ENCODE measurements at regions not wholly inside any gene's neighbourhood (a gene's known extent, or its start where the extent isn't known, plus 50 kb on each side); places are given as distances from the start of the nearest gene placed in this dataset.
A peak's percentile ranks its signal among the peaks of the same experiment; 100 is the strongest.

- DNase-seq: peak; percentile 71
Observed at GRCh38 chr11:69918938-69919650, 99.9 kb upstream of the FGF3 start.

GRCh38 chr11:69919659-69920344 lies 100.6 kb upstream of the FGF3 start:
- no peak for DNase-seq

- no peak for DNase-seq
Observed at GRCh38 chr11:69920345-69921127, 101.3 kb upstream of the FGF3 start.

DNA sequence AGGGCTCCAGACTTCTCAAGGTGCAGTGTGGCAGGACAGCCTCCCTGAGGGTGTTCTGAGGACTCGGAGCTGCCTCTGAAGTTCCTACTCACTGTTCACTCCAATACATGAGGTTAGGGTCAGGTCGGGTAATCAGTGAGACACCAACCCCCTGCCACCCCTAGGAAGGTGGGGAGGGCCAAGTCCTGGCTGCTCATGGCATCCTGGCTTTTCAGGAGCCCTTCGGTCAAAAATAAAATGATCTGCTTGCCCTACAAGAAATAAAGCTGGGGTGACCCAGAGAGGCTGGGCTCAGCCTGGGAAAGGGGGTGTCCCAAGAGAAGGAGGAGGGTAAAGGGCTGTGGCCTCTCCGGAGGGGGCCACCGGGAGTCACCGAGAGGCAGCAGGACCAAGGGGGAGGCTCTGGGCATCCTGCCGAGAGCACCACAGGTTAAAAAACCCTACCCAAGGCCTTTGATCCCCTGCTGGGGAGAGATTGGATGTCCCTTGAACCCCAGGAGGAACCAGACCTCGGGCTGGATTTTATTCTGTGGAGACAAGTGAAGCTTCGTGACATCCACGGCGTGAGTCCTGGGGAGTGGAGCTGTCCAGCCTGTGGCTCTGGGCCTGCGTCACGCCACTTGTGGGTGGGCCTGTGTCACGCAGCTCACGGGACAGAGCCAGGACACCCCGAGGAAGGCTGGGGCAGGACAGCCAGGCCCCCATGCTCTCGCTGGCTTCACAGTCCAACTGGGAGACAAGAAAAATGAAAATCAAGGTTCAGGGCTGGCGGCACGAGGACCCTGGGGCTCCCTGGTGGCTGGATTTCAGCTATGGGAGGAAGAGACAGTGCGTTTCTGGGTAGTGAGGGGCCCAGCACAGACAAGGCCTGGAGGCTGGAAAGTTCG lies 102.2 kb upstream of the FGF3 start:
- no peak for DNase-seq

GRCh38 chr11:69922015-69922595 lies 102.9 kb upstream of the FGF3 start:
- no peak for DNase-seq

- no peak for DNase-seq
Observed at GRCh38 chr11:69922596-69923111, 103.4 kb upstream of the FGF3 start.

GRCh38 chr11:69923196-69923595 lies 104.0 kb upstream of the FGF3 start:
- DNase-seq: no peak

DNA sequence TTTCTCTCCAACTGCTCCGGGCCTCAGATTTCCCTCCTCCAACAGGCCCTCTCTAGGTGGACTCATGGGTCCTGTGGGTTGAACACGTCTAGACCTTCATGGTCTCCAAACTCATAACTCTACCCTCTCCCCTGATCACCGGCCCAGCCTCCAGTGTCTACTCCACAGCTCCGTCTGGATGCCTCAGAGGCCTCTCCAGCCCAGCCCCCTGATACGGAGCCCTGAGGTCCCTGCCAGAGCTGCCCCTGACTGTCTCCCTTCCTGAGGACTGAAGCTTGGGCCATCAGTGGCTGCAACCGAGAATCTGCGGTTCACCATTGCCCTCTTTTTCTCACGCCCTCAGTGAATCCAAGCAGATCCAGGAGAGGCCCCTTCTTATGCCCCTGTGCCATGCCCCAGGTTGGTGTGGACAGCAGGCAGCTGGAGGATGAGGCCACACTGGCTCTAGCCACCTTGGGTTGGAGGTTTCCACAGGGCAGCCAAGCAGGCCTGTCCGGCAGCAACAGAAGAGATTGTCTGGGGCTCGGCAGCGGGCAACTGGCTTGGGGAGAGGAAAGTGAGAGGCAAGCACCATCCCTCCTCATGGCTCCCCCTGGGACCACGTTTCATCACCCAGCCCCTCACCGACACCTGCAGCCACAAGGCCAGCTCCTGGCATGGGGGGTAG lies 104.6 kb upstream of the FGF3 start:
- no peak for DNase-seq

- DNase-seq: no peak
Observed at GRCh38 chr11:69924308-69925161, 105.3 kb upstream of the FGF3 start.

DNA sequence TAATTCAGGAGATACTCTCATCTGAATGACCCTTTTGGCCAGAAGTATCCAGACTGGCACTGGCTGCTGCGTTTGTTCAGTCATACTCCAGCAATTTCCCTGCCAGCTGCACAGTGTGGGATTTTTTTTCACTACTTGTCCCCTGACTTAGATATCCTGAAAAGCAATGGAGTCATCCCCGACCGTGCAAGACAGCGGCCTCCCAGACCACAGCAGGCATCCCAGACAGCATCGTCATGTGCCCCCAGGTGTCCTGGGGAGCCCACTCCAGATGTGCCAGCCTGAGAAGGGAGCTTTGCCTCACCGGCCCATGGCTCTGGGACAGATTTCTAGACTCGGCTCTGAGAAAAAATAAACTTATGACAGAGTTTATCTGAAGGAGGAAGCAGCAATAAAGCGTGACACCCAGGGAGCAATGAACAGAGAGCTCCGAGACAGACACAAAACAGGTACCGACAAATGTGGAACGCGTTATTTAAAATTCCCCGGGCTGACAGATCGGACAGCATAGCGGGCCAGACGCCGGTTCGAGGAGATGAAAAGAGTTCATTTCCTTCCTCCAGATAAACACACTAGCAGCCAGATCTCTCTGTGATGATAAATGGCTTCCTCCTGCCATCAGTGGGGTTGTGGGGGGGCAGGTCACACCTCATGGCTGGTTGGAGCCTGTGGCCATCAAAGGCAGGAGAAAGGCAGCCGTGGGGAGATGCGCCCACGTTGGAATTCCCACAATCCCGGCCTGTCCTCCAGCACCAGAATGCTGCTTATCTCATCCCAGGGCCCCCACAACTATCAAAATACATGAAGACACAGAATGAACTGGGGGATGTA lies 106.4 kb upstream of the FGF3 start:
- DNase-seq: peak; percentile 10

- no peak for DNase-seq
Observed at GRCh38 chr11:69926376-69927050, 107.3 kb upstream of the FGF3 start.

DNA sequence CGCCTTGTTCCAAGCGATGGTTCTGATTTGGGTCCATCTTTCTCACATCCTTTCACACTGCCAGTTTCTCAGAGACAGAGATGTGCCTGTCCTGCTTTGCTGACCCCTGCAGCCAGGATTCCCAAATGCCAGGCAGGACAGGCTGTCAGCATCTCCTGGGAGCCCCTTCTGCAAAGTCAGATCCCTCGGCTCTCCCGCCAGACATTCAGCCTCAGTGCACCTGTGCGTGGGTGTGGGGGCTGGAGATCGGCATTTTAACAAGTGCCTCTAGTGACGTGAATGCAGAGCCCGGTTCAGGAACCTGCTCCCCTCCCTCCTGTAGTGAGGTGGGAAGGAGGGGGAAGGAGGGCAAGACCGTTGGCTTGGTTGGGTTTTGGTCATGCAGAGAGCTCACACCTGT lies 108.9 kb upstream of the FGF3 start:
- no peak for DNase-seq

DNA sequence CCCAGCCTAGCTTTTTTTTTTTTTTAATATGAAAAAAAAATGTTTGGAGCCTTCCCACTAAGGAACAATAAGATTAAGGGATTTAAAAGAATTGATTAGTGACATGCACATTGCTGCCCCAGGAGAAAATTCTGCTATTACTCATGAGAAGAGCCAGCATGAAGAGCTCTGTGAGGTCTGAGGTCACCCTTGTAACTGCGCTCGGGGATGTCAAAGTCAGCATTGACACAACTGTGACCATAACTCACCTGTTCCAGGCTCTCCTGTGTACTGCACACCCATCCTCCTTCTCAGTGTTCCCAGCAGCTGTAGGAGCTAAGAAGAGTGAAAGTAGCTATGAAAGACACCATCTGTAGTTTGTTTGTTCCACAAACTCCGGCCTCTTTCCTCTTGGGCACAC lies 109.8 kb upstream of the FGF3 start:
- DNase-seq: no peak

- no peak for DNase-seq
Observed at GRCh38 chr11:69930081-69931059, 111.2 kb upstream of the FGF3 start.

- no peak for DNase-seq
Observed at GRCh38 chr11:69931060-69931910, 112.1 kb upstream of the FGF3 start.

Measured in dermis blood vessel endothelial cell (primary cell).